B cell (primary cell): ENCODE measurements at regions not wholly inside any gene's neighbourhood (a gene's known extent, or its start where the extent isn't known, plus 50 kb on each side); places are given as distances from the start of the nearest gene placed in this dataset.

Source experiments
- EZH2 ChIP-seq: IDR thresholded peaks from 2 replicates; pipeline ENCODE4 v1.6.1; 2012; ENCODE audit warnings: borderline replicate concordance, low read depth, mild to moderate bottlenecking, moderate library complexity, low read length; ENCODE audit not compliant: insufficient read depth, poor library complexity, severe bottlenecking
- TF ChIP-seq, protein P1 (sequence below): fragments of 200-600 bp; IDR thresholded peaks from one replicate; pipeline ENCODE4 v1.8.0; 2022; ENCODE audit warnings: antibody characterized with exemption, mild to moderate bottlenecking

DNA sequence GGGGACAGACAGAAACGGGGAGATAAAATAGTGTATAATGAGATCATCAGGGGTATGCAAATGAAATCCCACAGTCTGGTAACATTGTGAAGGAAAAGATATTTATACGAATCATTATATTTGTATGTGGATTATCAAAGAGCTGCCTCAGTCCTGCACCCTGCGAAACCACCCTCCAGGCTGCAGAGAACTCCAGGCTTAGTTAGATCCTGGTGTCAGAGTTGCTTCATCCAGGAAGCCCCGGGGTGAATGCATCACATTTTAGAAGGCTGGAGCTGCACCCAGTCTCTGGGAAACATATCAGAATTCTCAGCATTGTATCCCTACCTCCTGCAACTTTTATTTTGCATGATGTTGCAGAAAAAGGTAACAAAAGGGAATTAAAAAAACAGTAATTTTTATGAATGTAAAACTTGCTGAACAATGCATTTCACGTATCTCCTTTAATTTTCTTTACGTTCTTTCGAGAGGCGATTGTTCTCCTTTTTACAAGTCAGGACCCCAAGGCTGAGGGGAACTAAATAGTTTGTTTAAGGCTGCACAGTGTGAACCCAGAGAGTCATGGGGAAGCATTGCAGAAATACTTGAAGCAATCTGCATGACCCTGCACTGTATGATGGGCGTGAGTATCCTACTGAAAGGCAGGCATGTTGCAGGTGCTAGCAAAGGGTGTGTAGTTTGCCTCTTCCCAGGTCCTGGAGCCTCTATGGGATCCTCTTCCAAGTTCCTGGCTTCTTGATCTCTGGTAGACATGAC lies 299.5 kb upstream of the CLNK start:
- TF ChIP-seq, protein P1, sequence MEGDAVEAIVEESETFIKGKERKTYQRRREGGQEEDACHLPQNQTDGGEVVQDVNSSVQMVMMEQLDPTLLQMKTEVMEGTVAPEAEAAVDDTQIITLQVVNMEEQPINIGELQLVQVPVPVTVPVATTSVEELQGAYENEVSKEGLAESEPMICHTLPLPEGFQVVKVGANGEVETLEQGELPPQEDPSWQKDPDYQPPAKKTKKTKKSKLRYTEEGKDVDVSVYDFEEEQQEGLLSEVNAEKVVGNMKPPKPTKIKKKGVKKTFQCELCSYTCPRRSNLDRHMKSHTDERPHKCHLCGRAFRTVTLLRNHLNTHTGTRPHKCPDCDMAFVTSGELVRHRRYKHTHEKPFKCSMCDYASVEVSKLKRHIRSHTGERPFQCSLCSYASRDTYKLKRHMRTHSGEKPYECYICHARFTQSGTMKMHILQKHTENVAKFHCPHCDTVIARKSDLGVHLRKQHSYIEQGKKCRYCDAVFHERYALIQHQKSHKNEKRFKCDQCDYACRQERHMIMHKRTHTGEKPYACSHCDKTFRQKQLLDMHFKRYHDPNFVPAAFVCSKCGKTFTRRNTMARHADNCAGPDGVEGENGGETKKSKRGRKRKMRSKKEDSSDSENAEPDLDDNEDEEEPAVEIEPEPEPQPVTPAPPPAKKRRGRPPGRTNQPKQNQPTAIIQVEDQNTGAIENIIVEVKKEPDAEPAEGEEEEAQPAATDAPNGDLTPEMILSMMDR, result no peak
- TF ChIP-seq EZH2, result no peak
